H1 (cell line): ENCODE measurements at regions not wholly inside any gene's neighbourhood (a gene's known extent, or its start where the extent isn't known, plus 50 kb on each side); places are given as distances from the start of the nearest gene placed in this dataset.

ENCODE experiments used
- CBX8 ChIP-seq: fragments of 300-800, 300-1000 bp; sonication (generic); IDR thresholded peaks from 2 replicates; pipeline ENCODE4 v1.7.1; 2016; ENCODE audit warnings: low read depth, low read length, borderline replicate concordance
- CHD2 ChIP-seq: IDR thresholded peaks from 2 replicates; pipeline ENCODE4 v1.6.1; 2012; ENCODE audit warnings: low read length, improper control_type of control experiment
- GTF2F1 ChIP-seq: IDR thresholded peaks from 2 replicates; pipeline ENCODE4 v1.6.1; 2012; ENCODE audit warnings: low read depth, low read length, improper control_type of control experiment, borderline replicate concordance
- RFX5 ChIP-seq: IDR thresholded peaks from 2 replicates; pipeline ENCODE4 v1.6.1; 2011; ENCODE audit warnings: low read depth, low read length, improper control_type of control experiment, borderline replicate concordance
- SP2 ChIP-seq: IDR thresholded peaks from 2 replicates; pipeline ENCODE4 v1.6.1; 2012; ENCODE audit warnings: mild to moderate bottlenecking, low read length, inconsistent platforms
- TCF12 ChIP-seq: IDR thresholded peaks from 2 replicates; pipeline ENCODE4 v1.6.1; 2011; ENCODE audit warnings: low read depth, mild to moderate bottlenecking, low read length
- TF ChIP-seq, protein P1 (sequence below): fragments of 300-600 bp; sonication (generic); IDR thresholded peaks from 2 replicates; pipeline ENCODE4 v1.7.1; 2012; ENCODE audit warnings: low read length, moderate library complexity, mild to moderate bottlenecking, inconsistent platforms; ENCODE audit not compliant: insufficient replicate concordance
- TF ChIP-seq, protein P2 (sequence below), 3 experiments: IDR thresholded peaks; 1 replicate in 2 of 3; 2 replicates in 1 of 3; pipeline versions ENCODE4 v1.5.1 to v1.6.1; 2011; ENCODE audit warnings: low read length in 3 of 3, mild to moderate bottlenecking in 3 of 3, inconsistent platforms in 2 of 3, low read depth in 1 of 3, moderate library complexity in 1 of 3; ENCODE audit not compliant: insufficient read depth in 1 of 3; ENCODE audit errors: control extremely low read depth in 1 of 3
- TF ChIP-seq, protein P3 (sequence below): IDR thresholded peaks from 2 replicates; pipeline ENCODE4 v1.6.1; 2011; ENCODE audit warnings: low read length, improper control_type of control experiment

DNA sequence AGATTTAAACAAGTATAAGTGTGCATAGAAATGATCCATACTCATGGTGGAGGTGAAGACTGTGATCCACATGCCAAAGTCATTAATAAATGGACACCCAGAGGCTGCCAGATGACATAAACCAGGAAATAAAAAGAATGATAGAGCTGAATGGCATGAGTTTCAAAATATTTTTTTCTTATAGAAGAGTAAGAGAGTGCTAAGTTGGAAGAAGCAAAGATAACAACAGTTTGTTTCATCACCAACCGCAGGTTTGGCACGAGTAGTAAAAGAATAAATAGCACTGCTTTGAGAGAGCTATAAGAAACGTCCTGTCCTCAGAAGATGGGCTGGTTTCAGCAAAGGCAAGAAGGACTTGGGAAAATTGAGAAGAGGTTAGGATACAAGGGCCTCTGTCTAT, 246.9 kb downstream of the UBE3D start (continued):
- TF ChIP-seq, protein P1, sequence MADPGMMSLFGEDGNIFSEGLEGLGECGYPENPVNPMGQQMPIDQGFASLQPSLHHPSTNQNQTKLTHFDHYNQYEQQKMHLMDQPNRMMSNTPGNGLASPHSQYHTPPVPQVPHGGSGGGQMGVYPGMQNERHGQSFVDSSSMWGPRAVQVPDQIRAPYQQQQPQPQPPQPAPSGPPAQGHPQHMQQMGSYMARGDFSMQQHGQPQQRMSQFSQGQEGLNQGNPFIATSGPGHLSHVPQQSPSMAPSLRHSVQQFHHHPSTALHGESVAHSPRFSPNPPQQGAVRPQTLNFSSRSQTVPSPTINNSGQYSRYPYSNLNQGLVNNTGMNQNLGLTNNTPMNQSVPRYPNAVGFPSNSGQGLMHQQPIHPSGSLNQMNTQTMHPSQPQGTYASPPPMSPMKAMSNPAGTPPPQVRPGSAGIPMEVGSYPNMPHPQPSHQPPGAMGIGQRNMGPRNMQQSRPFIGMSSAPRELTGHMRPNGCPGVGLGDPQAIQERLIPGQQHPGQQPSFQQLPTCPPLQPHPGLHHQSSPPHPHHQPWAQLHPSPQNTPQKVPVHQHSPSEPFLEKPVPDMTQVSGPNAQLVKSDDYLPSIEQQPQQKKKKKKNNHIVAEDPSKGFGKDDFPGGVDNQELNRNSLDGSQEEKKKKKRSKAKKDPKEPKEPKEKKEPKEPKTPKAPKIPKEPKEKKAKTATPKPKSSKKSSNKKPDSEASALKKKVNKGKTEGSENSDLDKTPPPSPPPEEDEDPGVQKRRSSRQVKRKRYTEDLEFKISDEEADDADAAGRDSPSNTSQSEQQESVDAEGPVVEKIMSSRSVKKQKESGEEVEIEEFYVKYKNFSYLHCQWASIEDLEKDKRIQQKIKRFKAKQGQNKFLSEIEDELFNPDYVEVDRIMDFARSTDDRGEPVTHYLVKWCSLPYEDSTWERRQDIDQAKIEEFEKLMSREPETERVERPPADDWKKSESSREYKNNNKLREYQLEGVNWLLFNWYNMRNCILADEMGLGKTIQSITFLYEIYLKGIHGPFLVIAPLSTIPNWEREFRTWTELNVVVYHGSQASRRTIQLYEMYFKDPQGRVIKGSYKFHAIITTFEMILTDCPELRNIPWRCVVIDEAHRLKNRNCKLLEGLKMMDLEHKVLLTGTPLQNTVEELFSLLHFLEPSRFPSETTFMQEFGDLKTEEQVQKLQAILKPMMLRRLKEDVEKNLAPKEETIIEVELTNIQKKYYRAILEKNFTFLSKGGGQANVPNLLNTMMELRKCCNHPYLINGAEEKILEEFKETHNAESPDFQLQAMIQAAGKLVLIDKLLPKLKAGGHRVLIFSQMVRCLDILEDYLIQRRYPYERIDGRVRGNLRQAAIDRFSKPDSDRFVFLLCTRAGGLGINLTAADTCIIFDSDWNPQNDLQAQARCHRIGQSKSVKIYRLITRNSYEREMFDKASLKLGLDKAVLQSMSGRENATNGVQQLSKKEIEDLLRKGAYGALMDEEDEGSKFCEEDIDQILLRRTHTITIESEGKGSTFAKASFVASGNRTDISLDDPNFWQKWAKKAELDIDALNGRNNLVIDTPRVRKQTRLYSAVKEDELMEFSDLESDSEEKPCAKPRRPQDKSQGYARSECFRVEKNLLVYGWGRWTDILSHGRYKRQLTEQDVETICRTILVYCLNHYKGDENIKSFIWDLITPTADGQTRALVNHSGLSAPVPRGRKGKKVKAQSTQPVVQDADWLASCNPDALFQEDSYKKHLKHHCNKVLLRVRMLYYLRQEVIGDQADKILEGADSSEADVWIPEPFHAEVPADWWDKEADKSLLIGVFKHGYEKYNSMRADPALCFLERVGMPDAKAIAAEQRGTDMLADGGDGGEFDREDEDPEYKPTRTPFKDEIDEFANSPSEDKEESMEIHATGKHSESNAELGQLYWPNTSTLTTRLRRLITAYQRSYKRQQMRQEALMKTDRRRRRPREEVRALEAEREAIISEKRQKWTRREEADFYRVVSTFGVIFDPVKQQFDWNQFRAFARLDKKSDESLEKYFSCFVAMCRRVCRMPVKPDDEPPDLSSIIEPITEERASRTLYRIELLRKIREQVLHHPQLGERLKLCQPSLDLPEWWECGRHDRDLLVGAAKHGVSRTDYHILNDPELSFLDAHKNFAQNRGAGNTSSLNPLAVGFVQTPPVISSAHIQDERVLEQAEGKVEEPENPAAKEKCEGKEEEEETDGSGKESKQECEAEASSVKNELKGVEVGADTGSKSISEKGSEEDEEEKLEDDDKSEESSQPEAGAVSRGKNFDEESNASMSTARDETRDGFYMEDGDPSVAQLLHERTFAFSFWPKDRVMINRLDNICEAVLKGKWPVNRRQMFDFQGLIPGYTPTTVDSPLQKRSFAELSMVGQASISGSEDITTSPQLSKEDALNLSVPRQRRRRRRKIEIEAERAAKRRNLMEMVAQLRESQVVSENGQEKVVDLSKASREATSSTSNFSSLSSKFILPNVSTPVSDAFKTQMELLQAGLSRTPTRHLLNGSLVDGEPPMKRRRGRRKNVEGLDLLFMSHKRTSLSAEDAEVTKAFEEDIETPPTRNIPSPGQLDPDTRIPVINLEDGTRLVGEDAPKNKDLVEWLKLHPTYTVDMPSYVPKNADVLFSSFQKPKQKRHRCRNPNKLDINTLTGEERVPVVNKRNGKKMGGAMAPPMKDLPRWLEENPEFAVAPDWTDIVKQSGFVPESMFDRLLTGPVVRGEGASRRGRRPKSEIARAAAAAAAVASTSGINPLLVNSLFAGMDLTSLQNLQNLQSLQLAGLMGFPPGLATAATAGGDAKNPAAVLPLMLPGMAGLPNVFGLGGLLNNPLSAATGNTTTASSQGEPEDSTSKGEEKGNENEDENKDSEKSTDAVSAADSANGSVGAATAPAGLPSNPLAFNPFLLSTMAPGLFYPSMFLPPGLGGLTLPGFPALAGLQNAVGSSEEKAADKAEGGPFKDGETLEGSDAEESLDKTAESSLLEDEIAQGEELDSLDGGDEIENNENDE: no peak
- TF ChIP-seq, protein P2, sequence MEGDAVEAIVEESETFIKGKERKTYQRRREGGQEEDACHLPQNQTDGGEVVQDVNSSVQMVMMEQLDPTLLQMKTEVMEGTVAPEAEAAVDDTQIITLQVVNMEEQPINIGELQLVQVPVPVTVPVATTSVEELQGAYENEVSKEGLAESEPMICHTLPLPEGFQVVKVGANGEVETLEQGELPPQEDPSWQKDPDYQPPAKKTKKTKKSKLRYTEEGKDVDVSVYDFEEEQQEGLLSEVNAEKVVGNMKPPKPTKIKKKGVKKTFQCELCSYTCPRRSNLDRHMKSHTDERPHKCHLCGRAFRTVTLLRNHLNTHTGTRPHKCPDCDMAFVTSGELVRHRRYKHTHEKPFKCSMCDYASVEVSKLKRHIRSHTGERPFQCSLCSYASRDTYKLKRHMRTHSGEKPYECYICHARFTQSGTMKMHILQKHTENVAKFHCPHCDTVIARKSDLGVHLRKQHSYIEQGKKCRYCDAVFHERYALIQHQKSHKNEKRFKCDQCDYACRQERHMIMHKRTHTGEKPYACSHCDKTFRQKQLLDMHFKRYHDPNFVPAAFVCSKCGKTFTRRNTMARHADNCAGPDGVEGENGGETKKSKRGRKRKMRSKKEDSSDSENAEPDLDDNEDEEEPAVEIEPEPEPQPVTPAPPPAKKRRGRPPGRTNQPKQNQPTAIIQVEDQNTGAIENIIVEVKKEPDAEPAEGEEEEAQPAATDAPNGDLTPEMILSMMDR (IDR thresholded peaks at IDR 0.05; ENCODE audit: control extremely low read depth in 1 of 3, insufficient read depth in 1 of 3, low read depth in 1 of 3, low read length in 3 of 3): no peak
- TF ChIP-seq GTF2F1 (no peak), TCF12 (no peak), SP2 (no peak), CHD2 (no peak), RFX5 (no peak), CBX8 (no peak)
- TF ChIP-seq, protein P3, sequence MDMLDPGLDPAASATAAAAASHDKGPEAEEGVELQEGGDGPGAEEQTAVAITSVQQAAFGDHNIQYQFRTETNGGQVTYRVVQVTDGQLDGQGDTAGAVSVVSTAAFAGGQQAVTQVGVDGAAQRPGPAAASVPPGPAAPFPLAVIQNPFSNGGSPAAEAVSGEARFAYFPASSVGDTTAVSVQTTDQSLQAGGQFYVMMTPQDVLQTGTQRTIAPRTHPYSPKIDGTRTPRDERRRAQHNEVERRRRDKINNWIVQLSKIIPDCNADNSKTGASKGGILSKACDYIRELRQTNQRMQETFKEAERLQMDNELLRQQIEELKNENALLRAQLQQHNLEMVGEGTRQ: no peak
